ENCODE measurements at regions not wholly inside any gene's neighbourhood (a gene's known extent, or its start where the extent isn't known, plus 50 kb on each side); places are given as distances from the start of the nearest gene placed in this dataset.

- WGBS (ENCODE audit: extremely low coverage, insufficient coverage, insufficient read length), result no CpG with 5 or more reads among the region's 1 CpG
- no peak overlapping the region for H2AFZ ChIP-seq (ENCODE audit: insufficient read depth, low read length, poor library complexity)
Observed at GRCh38 chr18:29351171-29351570, 1174.2 kb upstream of the CDH2 start.

GRCh38 chr18:29328932-29329331 lies 1152.0 kb upstream of the CDH2 start:
- Histone ChIP-seq H3K9me3 (ENCODE audit: insufficient read depth, low read depth, low read length) (no peaks in the 10 kb centered on the region), H2BK120ac (ENCODE audit: insufficient read depth, low read length, poor library complexity) (no peak overlapping the region), H3K36me3 (ENCODE audit: control insufficient read depth in 1 of 2, insufficient read depth in 2 of 2, low read length in 2 of 2) (no peaks in the 10 kb centered on the region), H3K79me1 (ENCODE audit: low read length) (no peaks in the 10 kb centered on the region), H2AK5ac (ENCODE audit: low read length) (no peak overlapping the region), H3K4me1 (ENCODE audit: control insufficient read depth in 1 of 2, insufficient read depth in 2 of 2, low read length in 2 of 2) (no peaks in the 10 kb centered on the region), H3K9ac (ENCODE audit: low read length) (no peak overlapping the region), H3K4me3 (ENCODE audit: low read depth, low read length) (no peak overlapping the region), H3K23ac (ENCODE audit: low read length) (no peak overlapping the region), H4K12ac (ENCODE audit: low read depth, low read length) (no peak overlapping the region), H4K91ac (ENCODE audit: low read depth, low read length) (no peak overlapping the region), H3K27me3 (ENCODE audit: insufficient read depth, low read length) (no peaks in the 10 kb centered on the region), H3K4me2 (ENCODE audit: low read length) (no peak overlapping the region), H2AFZ (ENCODE audit: insufficient read depth, low read length, poor library complexity) (no peak overlapping the region), H3K18ac (ENCODE audit: low read length) (no peak overlapping the region), H3K4ac (ENCODE audit: low read depth, low read length) (no peak overlapping the region), H2BK5ac (ENCODE audit: low read depth, low read length, poor library complexity) (no peak overlapping the region), H3K14ac (ENCODE audit: low read length) (no peak overlapping the region), H4K8ac (ENCODE audit: low read depth, low read length) (no peak overlapping the region), H3K79me2 (ENCODE audit: control insufficient read depth, insufficient read depth, low read length, poor library complexity) (no peaks in the 10 kb centered on the region), H2BK12ac (ENCODE audit: low read length) (no peak overlapping the region), H3K27ac (ENCODE audit: low read depth, low read length) (no peak overlapping the region)
- WGBS (ENCODE audit: extremely low coverage, insufficient coverage, insufficient read length), result no CpG with 5 or more reads among the region's 2 CpGs
- DNase-seq, result no peak

More at GRCh38 chr18:29351171-29351570, 1174.2 kb upstream of the CDH2 start:
- Histone ChIP-seq H3K79me2 (ENCODE audit: control insufficient read depth, insufficient read depth, low read length, poor library complexity) (no peaks in the 10 kb centered on the region), H3K4ac (ENCODE audit: low read depth, low read length) (no peak overlapping the region), H3K9ac (ENCODE audit: low read length) (no peak overlapping the region), H4K12ac (ENCODE audit: low read depth, low read length) (no peak overlapping the region), H3K27me3 (ENCODE audit: insufficient read depth, low read length) (no peaks in the 10 kb centered on the region), H3K4me1 (ENCODE audit: control insufficient read depth in 1 of 2, insufficient read depth in 2 of 2, low read length in 2 of 2) (no peaks in the 10 kb centered on the region), H2BK5ac (ENCODE audit: low read depth, low read length, poor library complexity) (no peak overlapping the region), H2BK120ac (ENCODE audit: insufficient read depth, low read length, poor library complexity) (no peak overlapping the region), H4K91ac (ENCODE audit: low read depth, low read length) (no peak overlapping the region), H2BK12ac (ENCODE audit: low read length) (no peak overlapping the region), H3K4me2 (ENCODE audit: low read length) (no peak overlapping the region), H3K18ac (ENCODE audit: low read length) (no peak overlapping the region), H3K9me3 (ENCODE audit: insufficient read depth, low read depth, low read length) (no peaks in the 10 kb centered on the region), H4K8ac (ENCODE audit: low read depth, low read length) (no peak overlapping the region), H2AK5ac (ENCODE audit: low read length) (no peak overlapping the region), H3K79me1 (ENCODE audit: low read length) (no peaks in the 10 kb centered on the region), H3K36me3 (ENCODE audit: control insufficient read depth in 1 of 2, insufficient read depth in 2 of 2, low read length in 2 of 2) (no peaks in the 10 kb centered on the region), H3K27ac (ENCODE audit: low read depth, low read length) (no peak overlapping the region), H3K23ac (ENCODE audit: low read length) (no peak overlapping the region), H3K14ac (ENCODE audit: low read length) (no peak overlapping the region), H3K4me3 (ENCODE audit: low read depth, low read length) (no peak overlapping the region)
- no peak for DNase-seq

GRCh38 chr18:29326214-29326613 lies 1149.3 kb upstream of the CDH2 start:
- Histone ChIP-seq H3K18ac (ENCODE audit: low read length) (no peak overlapping the region), H3K27ac (ENCODE audit: low read depth, low read length) (no peak overlapping the region), H2BK12ac (ENCODE audit: low read length) (no peak overlapping the region), H3K4ac (ENCODE audit: low read depth, low read length) (no peak overlapping the region), H3K79me1 (ENCODE audit: low read length) (no peaks in the 10 kb centered on the region), H3K4me3 (ENCODE audit: low read depth, low read length) (no peak overlapping the region), H3K4me1 (ENCODE audit: control insufficient read depth in 1 of 2, insufficient read depth in 2 of 2, low read length in 2 of 2) (no peaks in the 10 kb centered on the region), H3K14ac (ENCODE audit: low read length) (no peak overlapping the region), H3K9ac (ENCODE audit: low read length) (no peak overlapping the region), H3K79me2 (ENCODE audit: control insufficient read depth, insufficient read depth, low read length, poor library complexity) (no peaks in the 10 kb centered on the region), H4K91ac (ENCODE audit: low read depth, low read length) (no peak overlapping the region), H2BK5ac (ENCODE audit: low read depth, low read length, poor library complexity) (no peak overlapping the region), H2AFZ (ENCODE audit: insufficient read depth, low read length, poor library complexity) (no peak overlapping the region), H3K27me3 (ENCODE audit: insufficient read depth, low read length) (no peaks in the 10 kb centered on the region), H2BK120ac (ENCODE audit: insufficient read depth, low read length, poor library complexity) (no peak overlapping the region), H4K8ac (ENCODE audit: low read depth, low read length) (no peak overlapping the region), H2AK5ac (ENCODE audit: low read length) (no peak overlapping the region), H3K23ac (ENCODE audit: low read length) (no peak overlapping the region), H3K36me3 (ENCODE audit: control insufficient read depth in 1 of 2, insufficient read depth in 2 of 2, low read length in 2 of 2) (no peaks in the 10 kb centered on the region), H3K9me3 (ENCODE audit: insufficient read depth, low read depth, low read length) (no peaks in the 10 kb centered on the region), H3K4me2 (ENCODE audit: low read length) (no peak overlapping the region), H4K12ac (ENCODE audit: low read depth, low read length) (no peak overlapping the region)
- no peak for DNase-seq
- no CpG with 5 or more reads among the region's 2 CpGs for WGBS (ENCODE audit: extremely low coverage, insufficient coverage, insufficient read length)

- Histone ChIP-seq H3K4me1 (ENCODE audit: control insufficient read depth in 1 of 2, insufficient read depth in 2 of 2, low read length in 2 of 2) (peaks cover 2 to 5% of the 10 kb centered on the region in 2 experiments), H4K91ac (ENCODE audit: low read depth, low read length) (no peak overlapping the region), H3K79me1 (ENCODE audit: low read length) (no peaks in the 10 kb centered on the region), H3K4me2 (ENCODE audit: low read length) (no peak overlapping the region), H3K4ac (ENCODE audit: low read depth, low read length) (no peak overlapping the region), H3K9ac (ENCODE audit: low read length) (no peak overlapping the region), H3K36me3 (ENCODE audit: control insufficient read depth in 1 of 2, insufficient read depth in 2 of 2, low read length in 2 of 2) (no peaks in the 10 kb centered on the region), H2AFZ (ENCODE audit: insufficient read depth, low read length, poor library complexity) (no peak overlapping the region), H2BK120ac (ENCODE audit: insufficient read depth, low read length, poor library complexity) (no peak overlapping the region), H2BK12ac (ENCODE audit: low read length) (no peak overlapping the region), H3K18ac (ENCODE audit: low read length) (no peak overlapping the region), H2AK5ac (ENCODE audit: low read length) (no peak overlapping the region), H3K79me2 (ENCODE audit: control insufficient read depth, insufficient read depth, low read length, poor library complexity) (no peaks in the 10 kb centered on the region), H2BK5ac (ENCODE audit: low read depth, low read length, poor library complexity) (no peak overlapping the region), H3K9me3 (ENCODE audit: insufficient read depth, low read depth, low read length) (no peaks in the 10 kb centered on the region), H3K27me3 (ENCODE audit: insufficient read depth, low read length) (no peaks in the 10 kb centered on the region), H4K12ac (ENCODE audit: low read depth, low read length) (no peak overlapping the region), H3K14ac (ENCODE audit: low read length) (no peak overlapping the region), H4K8ac (ENCODE audit: low read depth, low read length) (no peak overlapping the region), H3K23ac (ENCODE audit: low read length) (no peak overlapping the region), H3K4me3 (ENCODE audit: low read depth, low read length) (no peak overlapping the region), H3K27ac (ENCODE audit: low read depth, low read length) (no peak overlapping the region)
- WGBS (ENCODE audit: extremely low coverage, insufficient coverage, insufficient read length), result no CpG with 5 or more reads among the region's 1 CpG
- DNase-seq, result no peak
Observed at GRCh38 chr18:29321561-29321960, 1144.6 kb upstream of the CDH2 start.
